Panc1 (cell line): ENCODE measurements at regions not wholly inside any gene's neighbourhood (a gene's known extent, or its start where the extent isn't known, plus 50 kb on each side); places are given as distances from the start of the nearest gene placed in this dataset.

ENCODE experiments used
- ATAC-seq: fragments of 200-7000 bp; cut with Tn5 transposase; 2 replicates; pipeline ENCODE4 v1.9.1; 2020; ENCODE audit warnings: mild to moderate bottlenecking, moderate library complexity
- BruUV-seq: library from RNA; stranded (reverse); fragments of 400-500 nt; replicated peaks from 2 replicates; lab custom pipeline; 2021; lab: Mats Ljungman, UMichigan
- CTCF ChIA-PET: fragments of 300-600 bp; sonication (Branson Sonifier 250); formaldehyde crosslinking; loops from one replicate; lab custom pipeline; 2022; ENCODE audit warnings: antibody characterized with exemption; lab: Charles Lee
- POLR2A ChIA-PET: fragments of 300-600 bp; sonication (Branson Sonifier 250); formaldehyde crosslinking; loops from one replicate; lab custom pipeline; 2022; ENCODE audit warnings: antibody characterized with exemption; lab: Charles Lee
- DNase-seq: peaks from one replicate; pipeline ENCODE4 v3.0.0-alpha.2; 2010; ENCODE audit warnings: low read depth, low spot score
- H3K27ac ChIP-seq: 2 replicates; pipeline ENCODE4 v1.5.1; 2011; ENCODE audit warnings: mild to moderate bottlenecking, low read length, inconsistent platforms
- H3K27me3 ChIP-seq: fragments of 200-500 bp; sonication (Bioruptor generic); 2 replicates; pipeline ENCODE4 v1.6.0; 2014; ENCODE audit warnings: low read length, inconsistent platforms; ENCODE audit not compliant: control insufficient read depth, insufficient read depth
- H3K36me3 ChIP-seq: fragments of 200-500 bp; sonication (Bioruptor generic); 2 replicates; pipeline ENCODE4 v1.5.1; 2014; ENCODE audit warnings: inconsistent platforms, mild to moderate bottlenecking, low read length, moderate library complexity; ENCODE audit not compliant: control insufficient read depth, insufficient read depth
- H3K4me1 ChIP-seq: 2 replicates; pipeline ENCODE4 v1.5.1; 2011; ENCODE audit warnings: inconsistent platforms, mild to moderate bottlenecking, low read length, moderate library complexity; ENCODE audit not compliant: control insufficient read depth, insufficient read depth
- H3K4me3 ChIP-seq, 2 experiments: 2 replicates each; pipeline ENCODE4 v1.5.1; 2011 to 2012; ENCODE audit warnings: low read depth in 2 of 2, low read length in 2 of 2, mild to moderate bottlenecking in 2 of 2, inconsistent platforms in 1 of 2, moderate library complexity in 1 of 2
- H3K9me3 ChIP-seq: fragments of 200-500 bp; sonication (Bioruptor generic); 2 replicates; pipeline ENCODE4 v1.5.1; 2014; ENCODE audit warnings: low read depth, mild to moderate bottlenecking, inconsistent platforms, low read length, moderate library complexity; ENCODE audit not compliant: control insufficient read depth, insufficient read depth
- CTCF ChIP-seq: fragments of 450-650 bp; IDR thresholded peaks from 2 replicates; pipeline ENCODE4 v1.5.1; 2017; ENCODE audit warnings: mild to moderate bottlenecking
- POLR2AphosphoS5 ChIP-seq: IDR thresholded peaks from 2 replicates; pipeline ENCODE4 v1.6.1; 2012; ENCODE audit warnings: mild to moderate bottlenecking, low read depth, low read length, moderate library complexity
- REST ChIP-seq, 2 experiments: IDR thresholded peaks; 2 replicates each; pipeline ENCODE4 v1.6.1; 2011 to 2012; ENCODE audit warnings: low read depth in 2 of 2, control low read depth in 1 of 2, low read length in 1 of 2, mild to moderate bottlenecking in 1 of 2, moderate library complexity in 1 of 2; ENCODE audit not compliant: insufficient read depth in 1 of 2
- SIN3A ChIP-seq: IDR thresholded peaks from 2 replicates; pipeline ENCODE4 v1.6.1; 2012; ENCODE audit warnings: low read depth, mild to moderate bottlenecking, low read length, moderate library complexity, borderline replicate concordance; ENCODE audit not compliant: insufficient read depth
- TCF7L2 ChIP-seq: IDR thresholded peaks from 2 replicates; pipeline ENCODE4 v1.6.1; 2011; ENCODE audit warnings: mild to moderate bottlenecking, low read depth, low read length, inconsistent platforms
- in situ Hi-C: cut with HindIII; loops from 2 replicates; pipeline ENCODE4 v1.10.0; 2016; ENCODE audit warnings: low sequenced_read_pairs, low pct_unique_long_range_greater_than_20kb
- intact Hi-C: fragments of 100-400 bp; cut with micrococcal nuclease; formaldehyde crosslinking; loops from one replicate; pipeline ENCODE4 v1.10.0; 2022; ENCODE audit not compliant: unreplicated experiment

GRCh38 chr4:56211202-56211601 lies 176.1 kb downstream of the AASDH start:
- BruUV-seq: no TSS peak
- DNase-seq (no peak), ATAC-seq (no peak)
- Histone ChIP-seq H3K36me3 (no peaks in the 10 kb centered on the region), H3K4me1 (no peaks in the 10 kb centered on the region), H3K27ac (no peak overlapping the region), H3K9me3 (no peaks in the 10 kb centered on the region), H3K4me3 (no peak overlapping the region), H3K27me3 (no peaks in the 10 kb centered on the region)
- in situ Hi-C loops (no loop called here), intact Hi-C loops (no loop called here)
- TF ChIP-seq CTCF (no peak), TCF7L2 (no peak), REST (IDR thresholded peaks at IDR 0.05; ENCODE audit: insufficient read depth in 1 of 2, low read depth in 2 of 2, low read length in 1 of 2) (no peak), POLR2AphosphoS5 (no peak), SIN3A (no peak)
- CTCF ChIA-PET: interaction anchor here (0.5 kb wide), 1 partner anchor 27 kb away, joined by 3 read pairs; no protein-coding TSS in a partner anchor
- POLR2A ChIA-PET: no interaction called here

- no TSS peak for BruUV-seq
- no peak for ATAC-seq
- Histone ChIP-seq H3K4me1 (no peaks in the 10 kb centered on the region), H3K36me3 (no peaks in the 10 kb centered on the region), H3K4me3 (no peak overlapping the region), H3K27me3 (no peaks in the 10 kb centered on the region), H3K9me3 (no peaks in the 10 kb centered on the region), H3K27ac (no peak overlapping the region)
- no peak for DNase-seq
- TF ChIP-seq REST (IDR thresholded peaks at IDR 0.05; ENCODE audit: insufficient read depth in 1 of 2, low read depth in 2 of 2, low read length in 1 of 2): no peak
- CTCF ChIA-PET: no interaction called here
- POLR2A ChIA-PET: no interaction called here
- intact Hi-C loops (no loop called here), in situ Hi-C loops (no loop called here)
These were observed 176.9 kb downstream of the AASDH start for GRCh38 chr4:56210397-56210796.
